Mesothelial cell of epicardium (in vitro differentiated cells): ENCODE measurements at regions not wholly inside any gene's neighbourhood (a gene's known extent, or its start where the extent isn't known, plus 50 kb on each side); places are given as distances from the start of the nearest gene placed in this dataset.

Source experiments
- DNase-seq, 2 experiments: peaks; one replicate each; pipeline ENCODE4 v3.0.0; 2021; ENCODE audit warnings: low spot score in 2 of 2; ENCODE audit not compliant: unreplicated experiment in 2 of 2
- H3K27ac Mint-ChIP-seq: 2 replicates; pipeline ENCODE4 v1.8.0; 2021; ENCODE audit warnings: mixed read lengths
- H3K27me3 Mint-ChIP-seq: 2 replicates; pipeline ENCODE4 v1.8.0; 2021; ENCODE audit warnings: low read depth, mixed read lengths
- H3K36me3 Mint-ChIP-seq: 2 replicates; pipeline ENCODE4 v1.8.0; 2021; ENCODE audit warnings: mixed read lengths
- H3K4me1 Mint-ChIP-seq: 2 replicates; pipeline ENCODE4 v1.8.0; 2021; ENCODE audit warnings: mixed read lengths
- H3K4me3 Mint-ChIP-seq: 2 replicates; pipeline ENCODE4 v1.8.0; 2021; ENCODE audit warnings: mild to moderate bottlenecking, moderate library complexity, mixed read lengths
- H3K9me3 Mint-ChIP-seq: 2 replicates; pipeline ENCODE4 v1.8.0; 2021; ENCODE audit warnings: mixed read lengths
- TF ChIP-seq, protein P1 (sequence below): fragments of 200-600 bp; sonication (generic); IDR thresholded peaks from one replicate; pipeline ENCODE4 v1.5.0; 2021; ENCODE audit warnings: antibody characterized with exemption; ENCODE audit not compliant: unreplicated experiment

DNA sequence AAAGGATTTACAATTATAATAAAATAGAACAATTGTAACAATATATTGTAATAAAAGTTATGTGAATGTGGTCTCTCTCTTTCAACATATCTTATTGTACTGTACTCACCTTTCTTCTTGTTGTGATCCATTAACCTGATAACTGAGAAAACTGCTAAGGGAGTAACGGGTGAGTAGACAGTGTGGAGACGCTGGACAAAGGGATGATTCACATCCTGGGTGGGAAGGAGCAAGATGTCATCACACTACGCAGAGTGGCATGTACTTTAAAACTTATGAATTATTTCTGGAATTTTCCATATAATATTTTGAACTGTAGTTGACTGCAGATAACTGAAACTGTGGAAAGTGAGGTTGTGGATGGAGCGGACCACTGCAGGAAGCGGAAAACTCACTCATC, 91.2 kb upstream of the PLPP4 start:
- no peak overlapping the region for H3K27ac Mint-ChIP-seq
- no peaks in the 10 kb centered on the region for H3K4me1 Mint-ChIP-seq
- no peak for DNase-seq
- TF ChIP-seq, protein P1, sequence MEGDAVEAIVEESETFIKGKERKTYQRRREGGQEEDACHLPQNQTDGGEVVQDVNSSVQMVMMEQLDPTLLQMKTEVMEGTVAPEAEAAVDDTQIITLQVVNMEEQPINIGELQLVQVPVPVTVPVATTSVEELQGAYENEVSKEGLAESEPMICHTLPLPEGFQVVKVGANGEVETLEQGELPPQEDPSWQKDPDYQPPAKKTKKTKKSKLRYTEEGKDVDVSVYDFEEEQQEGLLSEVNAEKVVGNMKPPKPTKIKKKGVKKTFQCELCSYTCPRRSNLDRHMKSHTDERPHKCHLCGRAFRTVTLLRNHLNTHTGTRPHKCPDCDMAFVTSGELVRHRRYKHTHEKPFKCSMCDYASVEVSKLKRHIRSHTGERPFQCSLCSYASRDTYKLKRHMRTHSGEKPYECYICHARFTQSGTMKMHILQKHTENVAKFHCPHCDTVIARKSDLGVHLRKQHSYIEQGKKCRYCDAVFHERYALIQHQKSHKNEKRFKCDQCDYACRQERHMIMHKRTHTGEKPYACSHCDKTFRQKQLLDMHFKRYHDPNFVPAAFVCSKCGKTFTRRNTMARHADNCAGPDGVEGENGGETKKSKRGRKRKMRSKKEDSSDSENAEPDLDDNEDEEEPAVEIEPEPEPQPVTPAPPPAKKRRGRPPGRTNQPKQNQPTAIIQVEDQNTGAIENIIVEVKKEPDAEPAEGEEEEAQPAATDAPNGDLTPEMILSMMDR: no peak
- H3K36me3 Mint-ChIP-seq: no peaks in the 10 kb centered on the region
- H3K4me3 Mint-ChIP-seq: no peak overlapping the region
- peaks cover 4% of the 10 kb centered on the region for H3K9me3 Mint-ChIP-seq
- H3K27me3 Mint-ChIP-seq: peaks cover 77% of the 10 kb centered on the region

DNA sequence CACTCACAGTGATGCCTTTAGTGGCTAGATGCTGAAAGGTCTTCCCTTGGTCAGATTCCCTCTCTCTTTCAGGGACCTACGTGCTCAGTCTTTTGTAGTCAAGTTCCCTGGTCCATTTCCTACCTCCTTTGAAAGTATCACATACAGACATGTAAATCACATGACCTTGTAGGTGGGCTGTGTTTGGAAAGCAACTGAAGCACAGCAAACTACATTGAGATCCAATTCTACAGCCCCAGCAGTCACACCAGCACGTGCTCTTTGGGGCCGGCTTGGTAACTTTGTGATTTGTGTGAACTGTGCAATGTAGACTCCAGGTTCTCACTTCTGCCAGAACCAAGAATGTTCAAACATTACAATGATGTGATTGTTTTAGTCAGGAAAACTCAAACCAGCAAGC, 89.7 kb upstream of the PLPP4 start:
- H3K36me3 Mint-ChIP-seq: no peaks in the 10 kb centered on the region
- no peak overlapping the region for H3K27ac Mint-ChIP-seq
- H3K4me3 Mint-ChIP-seq: no peak overlapping the region
- peaks cover 76% of the 10 kb centered on the region for H3K27me3 Mint-ChIP-seq
- H3K9me3 Mint-ChIP-seq: peaks cover 4% of the 10 kb centered on the region
- TF ChIP-seq, protein P1: no peak
- no peak for DNase-seq
- H3K4me1 Mint-ChIP-seq: no peaks in the 10 kb centered on the region

GRCh38 chr10:120368338-120368737, 88.7 kb upstream of the PLPP4 start:
- Mint-ChIP-seq H3K27ac (no peak overlapping the region), H3K36me3 (no peaks in the 10 kb centered on the region), H3K4me3 (no peak overlapping the region), H3K9me3 (peaks cover 4% of the 10 kb centered on the region), H3K4me1 (no peaks in the 10 kb centered on the region), H3K27me3 (peaks cover 74% of the 10 kb centered on the region)
- TF ChIP-seq, protein P1: no peak
- no peak for DNase-seq

DNA sequence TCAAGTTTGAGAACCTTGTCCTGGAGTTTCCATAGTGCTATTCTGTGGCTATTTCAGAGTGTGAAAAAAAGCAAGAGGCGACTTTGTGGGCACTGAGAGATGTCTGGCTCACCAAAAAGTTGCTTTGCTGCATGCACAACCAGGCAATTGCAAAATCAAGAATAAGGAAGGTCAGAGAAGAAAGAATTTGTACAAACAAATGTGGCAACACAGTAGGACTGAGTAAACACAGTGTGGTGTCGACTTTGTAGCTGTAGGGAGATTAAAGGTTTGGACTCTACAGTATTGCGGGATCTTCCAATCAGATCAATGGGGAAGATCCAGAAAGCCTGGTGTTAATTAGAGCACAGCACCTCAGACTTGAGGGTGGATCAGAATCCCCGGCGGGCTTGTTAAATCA, 88.1 kb upstream of the PLPP4 start:
- no peaks in the 10 kb centered on the region for H3K36me3 Mint-ChIP-seq

DNA sequence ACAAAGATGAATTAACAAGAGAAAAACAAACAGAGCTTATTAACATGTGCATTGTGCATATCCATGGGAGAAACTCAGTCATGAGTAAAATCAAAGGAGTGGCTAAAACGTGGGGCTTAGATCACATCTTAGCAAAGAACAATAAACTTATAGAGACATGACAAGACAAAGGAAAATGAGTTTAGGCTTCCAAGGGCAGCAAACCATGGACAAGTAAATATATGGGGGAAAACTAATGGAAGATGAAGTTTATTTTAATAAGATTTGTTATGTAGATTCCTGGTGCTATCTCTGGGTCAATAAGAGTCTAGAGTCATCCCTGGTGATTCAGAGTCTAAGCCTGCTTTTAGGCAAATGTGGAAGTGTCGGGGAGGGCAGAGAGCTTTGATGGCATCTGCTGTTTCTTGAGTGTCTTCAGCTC, 87.2 kb upstream of the PLPP4 start:
- TF ChIP-seq, protein P1: no peak

More for the DNA sequence above, 88.1 kb upstream of the PLPP4 start:
- TF ChIP-seq, protein P1: no peak
- H3K4me3 Mint-ChIP-seq: no peak overlapping the region
- no peak overlapping the region for H3K27ac Mint-ChIP-seq
- peaks cover 4% of the 10 kb centered on the region for H3K9me3 Mint-ChIP-seq
- no peaks in the 10 kb centered on the region for H3K4me1 Mint-ChIP-seq
- peaks cover 71% of the 10 kb centered on the region for H3K27me3 Mint-ChIP-seq
- DNase-seq: no peak

GRCh38 chr10:120371856-120372255, 85.2 kb upstream of the PLPP4 start:
- Mint-ChIP-seq H3K4me1 (no peaks in the 10 kb centered on the region), H3K36me3 (no peaks in the 10 kb centered on the region), H3K9me3 (peaks cover 8% of the 10 kb centered on the region), H3K27me3 (peaks cover 54% of the 10 kb centered on the region), H3K4me3 (no peak overlapping the region), H3K27ac (no peak overlapping the region)
- TF ChIP-seq, protein P1: no peak
- DNase-seq: no peak

More for the DNA sequence above, 87.2 kb upstream of the PLPP4 start:
- Mint-ChIP-seq H3K27ac (no peak overlapping the region), H3K4me3 (no peak overlapping the region), H3K9me3 (peaks cover 8% of the 10 kb centered on the region), H3K36me3 (no peaks in the 10 kb centered on the region), H3K27me3 (peaks cover 67% of the 10 kb centered on the region), H3K4me1 (no peaks in the 10 kb centered on the region)
- DNase-seq: no peak
